HepG2 (cell line): ENCODE measurements at regions not wholly inside any gene's neighbourhood (a gene's known extent, or its start where the extent isn't known, plus 50 kb on each side); places are given as distances from the start of the nearest gene placed in this dataset.

Experiments
- ATAC-seq: fragments of 200-7000 bp; cut with Tn5 transposase; 3 replicates; pipeline ENCODE4 v1.9.1; 2020; ENCODE audit warnings: mild to moderate bottlenecking, moderate library complexity
- BruUV-seq: library from RNA; stranded (reverse); fragments of 400-500 nt; replicated peaks from 2 replicates; lab custom pipeline; 2021; lab: Mats Ljungman, UMichigan
- CTCF ChIA-PET: fragments of 300-600 bp; formaldehyde crosslinking; extraction: SDS; loops from one replicate; lab custom pipeline; 2021; ENCODE audit warnings: low total read pairs, inconsistent platforms, low intra/inter-chr PET ratio; lab: Yijun Ruan, JAX
- POLR2A ChIA-PET: fragments of 350-600 bp; sonication (Branson Sonifier 250); formaldehyde crosslinking; loops from one replicate; lab custom pipeline; 2020; ENCODE audit warnings: antibody characterized with exemption, inconsistent platforms; lab: Yijun Ruan, JAX
- DNase-seq: peaks from one replicate; pipeline ENCODE4 v3.0.0-alpha.2; 2015; ENCODE audit warnings: low spot score
- FAIRE-seq: peaks from 3 replicates; lab custom pipeline; 2011; peaks lifted over from hg19 to GRCh38; lab: Jason Lieb, UNC
- H2AFZ ChIP-seq: one replicate; pipeline ENCODE4 v1.6.1; 2011; ENCODE audit warnings: low read length, inconsistent platforms
- H3K27ac ChIP-seq: fragments of 300-600 bp; 3 replicates; pipeline ENCODE4 v1.8.0; 2011; ENCODE audit warnings: mixed run types, mild to moderate bottlenecking, mixed read lengths, low read length, inconsistent platforms; ENCODE audit not compliant: insufficient read depth; ENCODE audit errors: extremely low read length
- H3K27me3 ChIP-seq, 2 experiments: fragments of 200-600 bp in 1 of 2; 2 replicates in 1 of 2; 3 replicates in 1 of 2; pipeline versions ENCODE4 v1.6.0 to v1.8.0; 2011; ENCODE audit warnings: low read length in 2 of 2, mild to moderate bottlenecking in 2 of 2, moderate library complexity in 2 of 2, inconsistent platforms in 1 of 2; ENCODE audit not compliant: insufficient read depth in 2 of 2, control insufficient read depth in 1 of 2
- H3K36me3 ChIP-seq, 2 experiments: fragments of 200-600 bp in 1 of 2; replicated peaks in 1 of 2; 2 replicates in 1 of 2; 3 replicates in 1 of 2; pipeline versions ENCODE4 v1.5.1 to v1.8.0; 2011; ENCODE audit warnings: low read length in 2 of 2, inconsistent platforms in 1 of 2; ENCODE audit not compliant: insufficient read depth in 2 of 2, control insufficient read depth in 1 of 2
- H3K4me1 ChIP-seq: 2 replicates; pipeline ENCODE4 v1.5.1; 2012; ENCODE audit warnings: low read length, inconsistent platforms; ENCODE audit not compliant: insufficient read depth
- H3K4me2 ChIP-seq: 2 replicates; pipeline ENCODE4 v1.6.0; 2011; ENCODE audit warnings: low read depth, low read length, inconsistent platforms
- H3K4me3 ChIP-seq, 3 experiments: fragments of 200-600 bp in 1 of 3; sonication (generic), shearing (Covaris generic) in 1 of 3; replicated peaks in 1 of 3; 2 replicates each; pipeline ENCODE4 v1.5.1; 2011 to 2016; ENCODE audit warnings: low read length in 3 of 3, inconsistent platforms in 2 of 3, low read depth in 2 of 3, mild to moderate bottlenecking in 2 of 3, control low read depth in 1 of 3, mixed read lengths in 1 of 3; ENCODE audit not compliant: insufficient read depth in 1 of 3
- H3K79me2 ChIP-seq: one replicate; pipeline ENCODE4 v1.6.1; 2011; ENCODE audit warnings: low read length, inconsistent platforms; ENCODE audit not compliant: insufficient read depth
- H3K9ac ChIP-seq: 2 replicates; pipeline ENCODE4 v1.6.0; 2011; ENCODE audit warnings: mild to moderate bottlenecking, low read depth, low read length, inconsistent platforms; ENCODE audit not compliant: insufficient read depth
- H3K9me3 ChIP-seq: 2 replicates; pipeline ENCODE4 v1.5.1; 2012; ENCODE audit warnings: mild to moderate bottlenecking, low read length
- H4K20me1 ChIP-seq: 2 replicates; pipeline ENCODE4 v1.6.0; 2011; ENCODE audit warnings: inconsistent platforms, mild to moderate bottlenecking, low read length, moderate library complexity; ENCODE audit not compliant: insufficient read depth
- EHMT2 ChIP-seq: fragments of 200-600 bp; sonication (generic); IDR thresholded peaks from 2 replicates; pipeline ENCODE4 v1.7.0; 2017; ENCODE audit warnings: antibody characterized with exemption, low read depth, low read length, borderline replicate concordance
- NFRKB ChIP-seq: fragments of 450-650 bp; IDR thresholded peaks from 2 replicates; pipeline ENCODE4 v1.6.1; 2017
- POLR2A ChIP-seq, 2 experiments: IDR thresholded peaks; 2 replicates each; pipeline ENCODE4 v1.6.1; 2011; ENCODE audit warnings: low read depth in 2 of 2, low read length in 2 of 2, mild to moderate bottlenecking in 1 of 2, moderate library complexity in 1 of 2; ENCODE audit not compliant: insufficient read depth in 1 of 2
- RAD21 ChIP-seq: fragments of 450-650 bp; formaldehyde crosslinking; IDR thresholded peaks from 2 replicates; pipeline ENCODE4 v1.5.0; 2020; ENCODE audit warnings: mild to moderate bottlenecking
- RBM22 ChIP-seq: fragments of 200-400 bp; formaldehyde crosslinking; optimal IDR thresholded peaks from 2 replicates; pipeline ENCODE3; 2017; ENCODE audit warnings: mild to moderate bottlenecking, low read length, moderate library complexity
- REL ChIP-seq: sonication (generic); formaldehyde crosslinking; conservative IDR thresholded peaks from 2 replicates; pipeline ENCODE4 v1.8.0; 2022; ENCODE audit warnings: mild to moderate bottlenecking, missing genetic modification reagents, moderate library complexity
- SIN3A ChIP-seq: IDR thresholded peaks from 2 replicates; pipeline ENCODE4 v1.6.1; 2011; ENCODE audit warnings: low read depth, mild to moderate bottlenecking, control low read depth, low read length, borderline replicate concordance
- SOX6 ChIP-seq, 2 experiments: fragments of 450-650 bp in 1 of 2; sonication (generic) in 1 of 2; formaldehyde crosslinking in 1 of 2; IDR thresholded peaks; 2 replicates each; pipeline versions ENCODE4 v1.4.0 to v1.6.1; 2017 to 2020; ENCODE audit warnings: antibody characterized with exemption in 1 of 2, mild to moderate bottlenecking in 1 of 2, missing genetic modification reagents in 1 of 2
- THAP11 ChIP-seq: IDR thresholded peaks from 2 replicates; pipeline ENCODE4 v1.6.1; 2016; ENCODE audit warnings: missing biosample characterization, missing genetic modification reagents
- ZFP91 ChIP-seq: sonication (generic); formaldehyde crosslinking; IDR thresholded peaks from 2 replicates; pipeline ENCODE4 v1.9.0; 2022; ENCODE audit warnings: missing genetic modification reagents, mild to moderate bottlenecking, borderline replicate concordance
- ZHX2 ChIP-seq, 2 experiments: sonication (generic) in 1 of 2; formaldehyde crosslinking in 1 of 2; IDR thresholded peaks; 2 replicates each; pipeline versions ENCODE4 v1.6.1 to v1.9.0; 2014 to 2022; ENCODE audit warnings: antibody characterized with exemption in 1 of 2, borderline replicate concordance in 1 of 2, inconsistent platforms in 1 of 2, low read depth in 1 of 2, missing genetic modification reagents in 1 of 2
- ZNF674 ChIP-seq: sonication (generic); formaldehyde crosslinking; IDR thresholded peaks from 2 replicates; pipeline ENCODE4 v1.5.0; 2020; ENCODE audit warnings: low read depth, mild to moderate bottlenecking, missing genetic modification reagents
- ZNF781 ChIP-seq: sonication (generic); formaldehyde crosslinking; IDR thresholded peaks from 2 replicates; pipeline ENCODE4 v1.5.1; 2020; ENCODE audit warnings: borderline replicate concordance, mild to moderate bottlenecking, missing genetic modification reagents; ENCODE audit errors: not compliant biosample characterization
- ZSCAN12 ChIP-seq: sonication (generic); formaldehyde crosslinking; IDR thresholded peaks from 2 replicates; pipeline ENCODE4 v1.9.0; 2021; ENCODE audit warnings: mild to moderate bottlenecking, missing genetic modification reagents
- WGBS: methylation state at CpG from one replicate; pipeline ENCODE4 v1.1.6; 2017; ENCODE audit warnings: low lambda C conversion rate; 5-methylcytosine and 5-hydroxymethylcytosine counted together
- in situ Hi-C: cut with HindIII; loops from 2 replicates; pipeline ENCODE4 v1.10.0; 2017; ENCODE audit warnings: low pct_unique_long_range_greater_than_20kb; ENCODE audit not compliant: extremely low pct_ligation_motif_present
- intact Hi-C: fragments of 100-400 bp; cut with micrococcal nuclease; formaldehyde crosslinking; loops from one replicate; pipeline ENCODE4 v1.10.0; 2022; ENCODE audit not compliant: unreplicated experiment

DNA sequence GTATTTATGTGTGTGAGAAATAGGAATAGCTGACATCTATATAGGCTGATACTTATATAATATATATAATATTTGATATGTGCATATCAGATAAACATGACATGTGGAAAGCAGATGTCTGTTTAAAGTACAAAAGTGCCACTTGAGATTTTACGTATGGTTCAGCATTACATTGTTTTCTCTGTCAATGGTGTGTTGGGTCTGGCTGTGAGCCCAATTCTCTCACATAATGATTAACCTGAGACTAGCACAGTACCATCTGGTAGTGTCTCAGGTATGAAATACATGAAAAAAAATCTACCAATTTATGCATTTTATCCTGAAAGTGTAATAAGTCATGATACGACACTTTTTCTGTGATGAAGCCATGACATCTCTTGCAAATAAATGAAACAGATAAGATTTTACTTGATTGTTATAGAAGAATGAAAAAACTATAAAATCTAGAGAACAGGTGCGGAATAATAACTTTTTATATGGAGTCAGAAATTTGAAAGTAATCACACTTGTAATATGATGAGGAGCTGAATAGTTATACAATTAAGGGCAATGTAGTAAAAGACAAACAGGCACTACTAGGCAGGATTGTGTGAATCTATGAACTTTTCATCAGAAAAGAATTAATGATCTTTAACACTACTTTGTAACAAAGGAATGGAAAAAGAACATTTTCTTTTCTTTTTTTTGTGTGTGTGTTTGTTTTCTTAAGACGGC lies 1405.0 kb downstream of the OLFM4 start:
- no peaks in the 10 kb centered on the region for H3K4me1 ChIP-seq
- ATAC-seq (peak; percentile 69), FAIRE-seq (no peak), DNase-seq (peak; percentile 10)
- H3K27me3 ChIP-seq, result no peaks in the 10 kb centered on the region
- H3K9ac ChIP-seq, result no peak overlapping the region
- no peaks in the 10 kb centered on the region for H3K79me2 ChIP-seq
- no peaks in the 10 kb centered on the region for H4K20me1 ChIP-seq
- ChIA-PET CTCF (no interaction called here), POLR2A (no interaction called here)
- WGBS, result 30% methylated on average over 4 of the region's 4 CpGs
- peaks cover 31% of the 10 kb centered on the region for H3K9me3 ChIP-seq
- intact Hi-C loops, result no loop called here
- H2AFZ ChIP-seq, result no peak overlapping the region
- in situ Hi-C loops, result no loop called here
- no peaks in the 10 kb centered on the region for H3K36me3 ChIP-seq
- no peak overlapping the region for H3K4me3 ChIP-seq
- H3K4me2 ChIP-seq, result no peak overlapping the region
- H3K27ac ChIP-seq, result no peak overlapping the region
- no TSS peak for BruUV-seq
- TF ChIP-seq POLR2A (IDR thresholded peaks at IDR 0.05; ENCODE audit: insufficient read depth in 1 of 2, low read depth in 2 of 2, low read length in 2 of 2) (no peak), EHMT2 (no peak), SIN3A (no peak), REL (no peak), NFRKB (no peak), ZNF781 (no peak), ZHX2 (IDR thresholded peaks at IDR 0.05; ENCODE audit: low read depth) (no peak), ZHX2 (CRISPR knock-in tag; IDR thresholded peaks at IDR 0.05; ENCODE audit: borderline replicate concordance) (no peak), RBM22 (no peak), ZSCAN12 (CRISPR knock-in tag) (no peak), RAD21 (CRISPR knock-in tag) (no peak), SOX6 (IDR thresholded peaks at IDR 0.05) (no peak), SOX6 (CRISPR knock-in tag; IDR thresholded peaks at IDR 0.05) (no peak), THAP11 (CRISPR knock-in tag) (no peak), ZFP91 (CRISPR knock-in tag) (no peak), ZNF674 (CRISPR knock-in tag) (no peak)
